Keratinocyte (primary cell): ENCODE measurements at regions not wholly inside any gene's neighbourhood (a gene's known extent, or its start where the extent isn't known, plus 50 kb on each side); places are given as distances from the start of the nearest gene placed in this dataset.
"Not testable (repeated sequence)": the region's sequence is repeated elsewhere in the genome, so short reads cannot be mapped to it uniquely, and the experiment has no call there.

Source experiments
- DNase-seq: peaks from one replicate; pipeline ENCODE4 v3.0.0-alpha.2; 2011; ENCODE audit warnings: low read depth, missing footprints, low spot score
- FAIRE-seq: peaks from 2 replicates; lab custom pipeline; 2011; peaks lifted over from hg19 to GRCh38; lab: Jason Lieb, UNC
- H2AFZ ChIP-seq: 2 replicates; pipeline ENCODE4 v1.6.0; 2012; ENCODE audit warnings: low read length, control low read depth, inconsistent platforms; ENCODE audit not compliant: control insufficient read depth
- H3K27ac ChIP-seq: 2 replicates; pipeline ENCODE4 v1.5.1; 2011; ENCODE audit warnings: low read length; ENCODE audit not compliant: control insufficient read depth, insufficient read depth
- H3K27me3 ChIP-seq: 3 replicates; pipeline ENCODE4 v1.6.0; 2011; ENCODE audit warnings: low read length; ENCODE audit not compliant: control insufficient read depth, insufficient read depth; ENCODE audit errors: extremely low read depth
- H3K36me3 ChIP-seq, 2 experiments: 2 replicates in 1 of 2; 3 replicates in 1 of 2; pipeline ENCODE4 v1.5.1; 2011; ENCODE audit warnings: low read length in 2 of 2, mild to moderate bottlenecking in 1 of 2; ENCODE audit not compliant: control insufficient read depth in 2 of 2, insufficient read depth in 2 of 2; ENCODE audit errors: extremely low read depth in 1 of 2
- H3K4me1 ChIP-seq: 3 replicates; pipeline ENCODE4 v1.5.1; 2011; ENCODE audit warnings: low read length; ENCODE audit not compliant: control insufficient read depth, insufficient read depth; ENCODE audit errors: extremely low read depth
- H3K4me2 ChIP-seq: 3 replicates; pipeline ENCODE4 v1.6.0; 2011; ENCODE audit warnings: low read depth, low read length; ENCODE audit not compliant: control insufficient read depth, insufficient read depth; ENCODE audit errors: extremely low read depth
- H3K4me3 ChIP-seq, 3 experiments: fragments of 200-600 bp in 1 of 3; sonication (generic) in 1 of 3; 2 replicates in 2 of 3; 3 replicates in 1 of 3; pipeline ENCODE4 v1.5.1; 2011 to 2016; ENCODE audit warnings: low read length in 3 of 3, mild to moderate bottlenecking in 3 of 3, control low read depth in 2 of 3, inconsistent platforms in 1 of 3, low read depth in 1 of 3, mixed read lengths in 1 of 3, mixed run types in 1 of 3, moderate library complexity in 1 of 3; ENCODE audit not compliant: control insufficient read depth in 2 of 3, insufficient read depth in 2 of 3; ENCODE audit errors: extremely low read depth in 1 of 3
- H3K79me2 ChIP-seq: 2 replicates; pipeline ENCODE4 v1.6.0; 2012; ENCODE audit warnings: low read length; ENCODE audit not compliant: control insufficient read depth, insufficient read depth
- H3K9ac ChIP-seq: 3 replicates; pipeline ENCODE4 v1.6.0; 2011; ENCODE audit warnings: low read length; ENCODE audit not compliant: control insufficient read depth, insufficient read depth; ENCODE audit errors: extremely low read depth
- H3K9me1 ChIP-seq: 3 replicates; pipeline ENCODE4 v1.6.0; 2011; ENCODE audit warnings: low read length; ENCODE audit not compliant: control insufficient read depth, insufficient read depth; ENCODE audit errors: extremely low read depth
- H3K9me3 ChIP-seq: 2 replicates; pipeline ENCODE4 v1.5.1; 2012; ENCODE audit warnings: low read depth, low read length; ENCODE audit not compliant: control insufficient read depth
- H4K20me1 ChIP-seq: 3 replicates; pipeline ENCODE4 v1.6.0; 2011; ENCODE audit warnings: low read length; ENCODE audit not compliant: control insufficient read depth, insufficient read depth; ENCODE audit errors: extremely low read depth
- EZH2 ChIP-seq: IDR thresholded peaks from one replicate; pipeline ENCODE4 v1.6.1; 2012; ENCODE audit warnings: inconsistent platforms, mild to moderate bottlenecking, low read length, moderate library complexity
- dilution Hi-C: fragments of 300-500 bp; cut with MboI; formaldehyde crosslinking; loops from one replicate; pipeline ENCODE4 v1.7.0; 2020; ENCODE audit warnings: low sequenced_read_pairs; ENCODE audit not compliant: extremely low pct_ligation_motif_present
- TF ChIP-seq, protein P1 (sequence below), 3 experiments: IDR thresholded peaks in 1 of 3; conservative IDR thresholded peaks in 1 of 3; optimal IDR thresholded peaks in 1 of 3; 2 replicates in 2 of 3; 3 replicates in 1 of 3; pipeline versions ENCODE3 to v1.5.1; 2011; ENCODE audit warnings: low read length in 3 of 3, mild to moderate bottlenecking in 3 of 3, moderate library complexity in 2 of 3, control low read depth in 1 of 3, inconsistent platforms in 1 of 3; ENCODE audit not compliant: insufficient read depth in 2 of 3; ENCODE audit errors: extremely low read depth in 1 of 3

DNA sequence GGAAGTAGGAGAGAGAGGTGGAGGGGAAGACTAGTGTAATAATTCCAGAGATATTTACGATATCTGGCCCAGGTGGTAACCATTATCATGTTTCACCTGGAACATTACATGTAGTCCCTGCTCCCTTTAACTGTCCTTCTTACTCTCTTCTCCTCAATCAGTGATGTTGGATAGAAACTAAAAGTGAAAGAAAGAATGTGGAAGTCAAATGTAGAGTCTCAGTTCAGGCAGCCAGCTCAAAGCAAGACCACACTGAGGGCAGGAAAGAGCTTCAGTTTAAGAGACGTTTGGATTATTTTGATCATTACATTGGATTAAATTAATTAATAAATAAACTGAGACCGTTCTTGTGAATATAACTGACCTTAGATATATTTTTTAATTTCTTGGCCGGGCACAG, 594.4 kb downstream of the FLRT2 start:
- H3K36me3 ChIP-seq = no peaks in the 10 kb centered on the region
- no peaks in the 10 kb centered on the region for H3K27me3 ChIP-seq
- H3K4me1 ChIP-seq = no peaks in the 10 kb centered on the region
- H4K20me1 ChIP-seq = no peaks in the 10 kb centered on the region
- no peak overlapping the region for H3K4me2 ChIP-seq
- no peak overlapping the region for H3K9ac ChIP-seq
- dilution Hi-C loops = no loop called here
- DNase-seq = no peak
- no peak for TF ChIP-seq EZH2
- TF ChIP-seq, protein P1, sequence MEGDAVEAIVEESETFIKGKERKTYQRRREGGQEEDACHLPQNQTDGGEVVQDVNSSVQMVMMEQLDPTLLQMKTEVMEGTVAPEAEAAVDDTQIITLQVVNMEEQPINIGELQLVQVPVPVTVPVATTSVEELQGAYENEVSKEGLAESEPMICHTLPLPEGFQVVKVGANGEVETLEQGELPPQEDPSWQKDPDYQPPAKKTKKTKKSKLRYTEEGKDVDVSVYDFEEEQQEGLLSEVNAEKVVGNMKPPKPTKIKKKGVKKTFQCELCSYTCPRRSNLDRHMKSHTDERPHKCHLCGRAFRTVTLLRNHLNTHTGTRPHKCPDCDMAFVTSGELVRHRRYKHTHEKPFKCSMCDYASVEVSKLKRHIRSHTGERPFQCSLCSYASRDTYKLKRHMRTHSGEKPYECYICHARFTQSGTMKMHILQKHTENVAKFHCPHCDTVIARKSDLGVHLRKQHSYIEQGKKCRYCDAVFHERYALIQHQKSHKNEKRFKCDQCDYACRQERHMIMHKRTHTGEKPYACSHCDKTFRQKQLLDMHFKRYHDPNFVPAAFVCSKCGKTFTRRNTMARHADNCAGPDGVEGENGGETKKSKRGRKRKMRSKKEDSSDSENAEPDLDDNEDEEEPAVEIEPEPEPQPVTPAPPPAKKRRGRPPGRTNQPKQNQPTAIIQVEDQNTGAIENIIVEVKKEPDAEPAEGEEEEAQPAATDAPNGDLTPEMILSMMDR (optimal IDR thresholded peaks at IDR 0.05 in 1 of 3, IDR thresholded peaks at IDR 0.05 in 1 of 3, conservative IDR thresholded peaks at IDR 0.05 in 1 of 3; ENCODE audit: extremely low read depth in 1 of 3, insufficient read depth in 2 of 3, low read length in 3 of 3) = no peak
- FAIRE-seq = no peak
- H3K4me3 ChIP-seq = no peak overlapping the region
- H3K9me1 ChIP-seq = no peaks in the 10 kb centered on the region
- no peak overlapping the region for H2AFZ ChIP-seq
- no peaks in the 10 kb centered on the region for H3K79me2 ChIP-seq
- H3K27ac ChIP-seq = no peak overlapping the region
- H3K9me3 ChIP-seq = no peaks in the 10 kb centered on the region

DNA sequence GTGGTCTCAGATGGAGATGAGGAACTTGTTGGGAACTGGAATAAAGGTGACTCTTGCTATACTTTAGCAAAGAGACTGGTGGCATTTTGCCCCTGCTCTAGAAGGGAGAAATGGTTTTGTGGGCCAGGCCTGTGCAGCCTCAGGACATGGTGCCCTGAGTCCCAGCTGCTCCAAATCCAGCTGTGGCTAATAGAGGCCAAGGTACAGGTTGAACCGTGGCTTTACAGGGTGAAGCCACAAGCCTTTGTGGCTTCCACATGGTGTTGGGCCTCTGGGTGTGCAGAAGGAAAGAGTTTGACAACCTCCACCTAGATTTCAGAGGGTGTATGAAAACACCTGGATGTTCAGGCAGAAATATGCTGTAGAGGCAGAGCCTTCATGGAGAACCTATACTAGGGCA, 586.0 kb downstream of the FLRT2 start:
- Histone ChIP-seq H4K20me1 (no peaks in the 10 kb centered on the region), H3K9ac (no peak overlapping the region), H3K79me2 (no peaks in the 10 kb centered on the region), H2AFZ (no peak overlapping the region), H3K27me3 (no peaks in the 10 kb centered on the region), H3K27ac (no peak overlapping the region), H3K36me3 (no peaks in the 10 kb centered on the region), H3K9me3 (peaks cover 1% of the 10 kb centered on the region), H3K9me1 (no peaks in the 10 kb centered on the region), H3K4me1 (no peaks in the 10 kb centered on the region), H3K4me2 (no peak overlapping the region), H3K4me3 (no peak overlapping the region)
- no peak for DNase-seq
- TF ChIP-seq EZH2 = no peak
- TF ChIP-seq, protein P1 (optimal IDR thresholded peaks at IDR 0.05 in 1 of 3, IDR thresholded peaks at IDR 0.05 in 1 of 3, conservative IDR thresholded peaks at IDR 0.05 in 1 of 3; ENCODE audit: extremely low read depth in 1 of 3, insufficient read depth in 2 of 3, low read length in 3 of 3) = no peak
- FAIRE-seq = no peak
- dilution Hi-C loops = no loop called here

DNA sequence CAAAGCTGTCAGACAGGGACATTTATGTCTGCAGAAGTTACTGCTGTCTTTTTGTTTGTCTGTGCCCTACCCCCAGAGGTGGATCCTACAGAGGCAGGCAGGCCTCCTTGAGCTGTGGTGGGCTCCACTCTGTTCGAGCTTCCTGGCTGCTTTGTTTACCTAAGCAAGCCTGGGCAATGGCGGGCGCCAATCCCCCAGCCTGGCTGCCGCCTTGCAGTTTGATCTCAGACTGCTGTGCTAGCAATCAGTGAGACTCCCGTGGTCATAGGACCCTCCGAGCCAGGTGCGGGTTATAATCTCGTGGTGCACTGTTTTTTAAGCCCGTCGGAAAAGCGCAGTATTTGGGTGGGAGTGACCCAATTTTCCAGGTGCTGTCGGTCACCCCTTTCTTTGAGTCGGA, 580.9 kb downstream of the FLRT2 start:
- H4K20me1 ChIP-seq, FAIRE-seq, H3K9ac ChIP-seq, H3K36me3 ChIP-seq, H3K9me3 ChIP-seq, H2AFZ ChIP-seq, H3K27ac ChIP-seq, H3K4me2 ChIP-seq, dilution Hi-C loops, H3K4me1 ChIP-seq, H3K79me2 ChIP-seq, H3K9me1 ChIP-seq, DNase-seq, H3K27me3 ChIP-seq, H3K4me3 ChIP-seq: not testable (repeated sequence)
